GM18498 (cell line): ENCODE measurements at regions not wholly inside any gene's neighbourhood (a gene's known extent, or its start where the extent isn't known, plus 50 kb on each side); places are given as distances from the start of the nearest gene placed in this dataset.
A peak's percentile ranks its signal among the peaks of the same experiment; 100 is the strongest.
"Not testable (repeated sequence)": the region's sequence is repeated elsewhere in the genome, so short reads cannot be mapped to it uniquely, and the experiment has no call there.

Experiments
- ATAC-seq: cut with Tn5 transposase; IDR thresholded peaks from one replicate; pipeline ENCODE4 v1.9.1; 2021; ENCODE audit warnings: mild to moderate bottlenecking, moderate library complexity; ENCODE audit not compliant: unreplicated experiment

GRCh38 chrX:94329182-94329581 is 655.2 kb downstream of the FAM133A start:
- ATAC-seq, result no peak

- not testable (repeated sequence) for ATAC-seq
Measured at GRCh38 chrX:94341730-94342129, 667.7 kb downstream of the FAM133A start.

- ATAC-seq, result no peak
Measured at GRCh38 chrX:94361241-94361640, 687.2 kb downstream of the FAM133A start.

GRCh38 chrX:94365736-94366135 is 691.7 kb downstream of the FAM133A start:
- ATAC-seq, result no peak

- no peak for ATAC-seq
Measured at GRCh38 chrX:94366616-94367015, 692.6 kb downstream of the FAM133A start.

- ATAC-seq, result no peak
Measured at GRCh38 chrX:94389044-94389443, 715.0 kb downstream of the FAM133A start.

GRCh38 chrX:94400488-94400887 is 726.5 kb downstream of the FAM133A start:
- ATAC-seq, result peak; percentile 85

GRCh38 chrX:94401426-94401825 is 727.4 kb downstream of the FAM133A start:
- ATAC-seq, result peak; percentile 22

- no peak for ATAC-seq
Measured at GRCh38 chrX:94414746-94415145, 740.7 kb downstream of the FAM133A start.

GRCh38 chrX:94418065-94418464 is 744.1 kb downstream of the FAM133A start:
- ATAC-seq, result no peak

GRCh38 chrX:94424456-94424855 is 750.5 kb downstream of the FAM133A start:
- ATAC-seq, result no peak

- ATAC-seq, result no peak
Measured at GRCh38 chrX:94430091-94430490, 756.1 kb downstream of the FAM133A start.

GRCh38 chrX:94435799-94436198 is 761.8 kb downstream of the FAM133A start:
- ATAC-seq, result no peak

GRCh38 chrX:94454159-94454558 is 780.2 kb downstream of the FAM133A start:
- ATAC-seq, result no peak

GRCh38 chrX:94454606-94455005 is 780.6 kb downstream of the FAM133A start:
- ATAC-seq, result no peak

GRCh38 chrX:94455782-94456181 is 781.8 kb downstream of the FAM133A start:
- no peak for ATAC-seq

- no peak for ATAC-seq
Measured at GRCh38 chrX:94492541-94492940, 818.5 kb downstream of the FAM133A start.

- no peak for ATAC-seq
Measured at GRCh38 chrX:94493405-94493804, 819.4 kb downstream of the FAM133A start.

- no peak for ATAC-seq
Measured at GRCh38 chrX:94511564-94511963, 837.6 kb downstream of the FAM133A start.

GRCh38 chrX:94515009-94515408 is 841.0 kb downstream of the FAM133A start:
- ATAC-seq, result no peak

- ATAC-seq, result no peak
Measured at GRCh38 chrX:94524867-94525266, 850.9 kb downstream of the FAM133A start.

GRCh38 chrX:94545722-94546121 is 871.7 kb downstream of the FAM133A start:
- no peak for ATAC-seq

GRCh38 chrX:94551831-94552230 is 877.8 kb downstream of the FAM133A start:
- ATAC-seq, result no peak

GRCh38 chrX:94560930-94561329 is 886.9 kb downstream of the FAM133A start:
- no peak for ATAC-seq
